NCI-H128 (cell line): ENCODE measurements at regions not wholly inside any gene's neighbourhood (a gene's known extent, or its start where the extent isn't known, plus 50 kb on each side); places are given as distances from the start of the nearest gene placed in this dataset.
A peak's percentile ranks its signal among the peaks of the same experiment; 100 is the strongest.
"Not testable (repeated sequence)": the region's sequence is repeated elsewhere in the genome, so short reads cannot be mapped to it uniquely, and the experiment has no call there.

Source experiments
- DNase-seq: peaks from one replicate; lab custom pipeline; 2025; ENCODE audit not compliant: unreplicated experiment; lab: John Stamatoyannopoulos, UW

GRCh38 chr3:61378311-61378710 is 127.1 kb upstream of the FHIT start:
- no peak for DNase-seq

- no peak for DNase-seq
Observed at GRCh38 chr3:61381745-61382392, 130.6 kb upstream of the FHIT start.

GRCh38 chr3:61387817-61388216 is 136.6 kb upstream of the FHIT start:
- DNase-seq = no peak

- not testable (repeated sequence) for DNase-seq
Observed at GRCh38 chr3:61393480-61393947, 142.3 kb upstream of the FHIT start.

- DNase-seq = no peak
Observed at GRCh38 chr3:61401359-61401758, 150.1 kb upstream of the FHIT start.

- no peak for DNase-seq
Observed at GRCh38 chr3:61407397-61407796, 154.0 kb upstream of the PTPRG start.

GRCh38 chr3:61409638-61410037 is 151.7 kb upstream of the PTPRG start:
- DNase-seq = no peak

- DNase-seq = not testable (repeated sequence)
Observed at GRCh38 chr3:61410358-61410757, 151.0 kb upstream of the PTPRG start.

GRCh38 chr3:61411009-61411662 is 150.2 kb upstream of the PTPRG start:
- DNase-seq = no peak

- no peak for DNase-seq
Observed at GRCh38 chr3:61414456-61414855, 146.9 kb upstream of the PTPRG start.

- no peak for DNase-seq
Observed at GRCh38 chr3:61415201-61415600, 146.2 kb upstream of the PTPRG start.

- DNase-seq = no peak
Observed at GRCh38 chr3:61416618-61417017, 144.8 kb upstream of the PTPRG start.

GRCh38 chr3:61417352-61417751 is 144.0 kb upstream of the PTPRG start:
- DNase-seq = no peak

GRCh38 chr3:61420136-61420759 is 141.1 kb upstream of the PTPRG start:
- DNase-seq = no peak

- DNase-seq = no peak
Observed at GRCh38 chr3:61422945-61423673, 138.3 kb upstream of the PTPRG start.

- no peak for DNase-seq
Observed at GRCh38 chr3:61425356-61425755, 136.0 kb upstream of the PTPRG start.

- DNase-seq = no peak
Observed at GRCh38 chr3:61429106-61429505, 132.3 kb upstream of the PTPRG start.

- DNase-seq = not testable (repeated sequence)
Observed at GRCh38 chr3:61434901-61435300, 126.5 kb upstream of the PTPRG start.

- not testable (repeated sequence) for DNase-seq
Observed at GRCh38 chr3:61435361-61435760, 126.0 kb upstream of the PTPRG start.

- no peak for DNase-seq
Observed at GRCh38 chr3:61438253-61439121, 122.9 kb upstream of the PTPRG start.

- DNase-seq = peak; percentile 20
Observed at GRCh38 chr3:61439122-61439458, 122.3 kb upstream of the PTPRG start.
